CD14-positive monocyte (primary cell): ENCODE measurements at regions not wholly inside any gene's neighbourhood (a gene's known extent, or its start where the extent isn't known, plus 50 kb on each side); places are given as distances from the start of the nearest gene placed in this dataset.

ENCODE experiments used
- DNase-seq, 3 donors: peaks; one replicate each; pipeline ENCODE4 v3.0.0-alpha.2; 2011 to 2022
- H2AFZ ChIP-seq: 2 replicates; pipeline ENCODE4 v1.6.0; 2012; ENCODE audit warnings: mild to moderate bottlenecking, low read depth, low read length, inconsistent platforms; ENCODE audit not compliant: insufficient read depth, poor library complexity, severe bottlenecking
- H3K27ac ChIP-seq, 2 donors: 1 replicate in 1 of 2; 2 replicates in 1 of 2; pipeline ENCODE4 v1.5.1; 2012 to 2013; ENCODE audit warnings: low read length in 2 of 2, control low read depth in 1 of 2, inconsistent platforms in 1 of 2, low read depth in 1 of 2, mild to moderate bottlenecking in 1 of 2
- H3K27me3 ChIP-seq, 2 donors: one replicate each; pipeline versions ENCODE4 v1.6.0 to v1.6.1; 2011 to 2013; ENCODE audit warnings: low read length in 2 of 2; ENCODE audit not compliant: control insufficient read depth in 2 of 2, insufficient read depth in 2 of 2
- H3K36me3 ChIP-seq, 2 donors: replicated peaks in 1 of 2; 1 replicate in 1 of 2; 2 replicates in 1 of 2; pipeline versions ENCODE4 v1.5.1 to v1.6.1; 2012 to 2013; ENCODE audit warnings: low read length in 2 of 2, control low read depth in 1 of 2, inconsistent platforms in 1 of 2, mild to moderate bottlenecking in 1 of 2; ENCODE audit not compliant: insufficient read depth in 2 of 2, control insufficient read depth in 1 of 2
- H3K4me1 ChIP-seq, 2 donors: 1 replicate in 1 of 2; 2 replicates in 1 of 2; pipeline versions ENCODE4 v1.5.1 to v1.6.1; 2012 to 2013; ENCODE audit warnings: low read length in 2 of 2, control low read depth in 1 of 2, inconsistent platforms in 1 of 2, mild to moderate bottlenecking in 1 of 2, moderate library complexity in 1 of 2; ENCODE audit not compliant: insufficient read depth in 2 of 2, control insufficient read depth in 1 of 2
- H3K4me2 ChIP-seq: replicated peaks from 2 replicates; pipeline ENCODE3; 2012; ENCODE audit warnings: low read length, moderate library complexity, mild to moderate bottlenecking; ENCODE audit not compliant: poor library complexity, severe bottlenecking; ENCODE audit errors: extremely low read depth
- H3K4me3 ChIP-seq, 3 experiments: fragments of 200-600 bp in 1 of 3; sonication (generic) in 1 of 3; replicated peaks in 1 of 3; 1 replicate in 2 of 3; 2 replicates in 1 of 3; pipeline ENCODE4 v1.5.1; 2011 to 2013; ENCODE audit warnings: low read length in 3 of 3, mild to moderate bottlenecking in 3 of 3, control low read depth in 2 of 3, low read depth in 2 of 3, inconsistent platforms in 1 of 3, moderate library complexity in 1 of 3
- H3K79me2 ChIP-seq: 2 replicates; pipeline ENCODE4 v1.6.0; 2012; ENCODE audit warnings: mild to moderate bottlenecking, control low read depth, inconsistent platforms, low read length, moderate library complexity; ENCODE audit not compliant: insufficient read depth
- H3K9ac ChIP-seq: 2 replicates; pipeline ENCODE4 v1.6.0; 2017; ENCODE audit warnings: low read length, mild to moderate bottlenecking; ENCODE audit not compliant: insufficient read depth, poor library complexity, severe bottlenecking
- H3K9me3 ChIP-seq, 2 donors: replicated peaks in 1 of 2; 1 replicate in 1 of 2; 2 replicates in 1 of 2; pipeline versions ENCODE4 v1.5.1 to v1.6.1; 2012 to 2013; ENCODE audit warnings: low read length in 2 of 2, control low read depth in 1 of 2; ENCODE audit not compliant: control insufficient read depth in 1 of 2, insufficient read depth in 1 of 2
- H4K20me1 ChIP-seq: 2 replicates; pipeline ENCODE4 v1.6.0; 2012; ENCODE audit warnings: mild to moderate bottlenecking, low read length, control low read depth, moderate library complexity; ENCODE audit not compliant: insufficient read depth
- H3K27ac Mint-ChIP-seq, 7 donors: one replicate each; pipeline ENCODE4 v1.8.0; 2020; ENCODE audit warnings: mild to moderate bottlenecking in 7 of 7, mixed read lengths in 7 of 7, moderate library complexity in 6 of 7, inconsistent platforms in 2 of 7
- H3K27me3 Mint-ChIP-seq, 3 donors: one replicate each; pipeline ENCODE4 v1.8.0; 2021 to 2022; ENCODE audit warnings: low read depth in 3 of 3, mild to moderate bottlenecking in 3 of 3, mixed read lengths in 3 of 3, moderate library complexity in 3 of 3, inconsistent platforms in 1 of 3
- H3K36me3 Mint-ChIP-seq, 2 donors: one replicate each; pipeline ENCODE4 v1.8.0; 2020; ENCODE audit warnings: mixed read lengths in 2 of 2, inconsistent platforms in 1 of 2, mild to moderate bottlenecking in 1 of 2
- H3K4me1 Mint-ChIP-seq: one replicate; pipeline ENCODE4 v1.8.0; 2020; ENCODE audit warnings: mild to moderate bottlenecking, mixed read lengths
- H3K4me3 Mint-ChIP-seq, 2 donors: one replicate each; pipeline ENCODE4 v1.8.0; 2020; ENCODE audit warnings: mild to moderate bottlenecking in 2 of 2, mixed read lengths in 2 of 2, moderate library complexity in 1 of 2
- H3K9me3 Mint-ChIP-seq, 7 donors: one replicate each; pipeline ENCODE4 v1.8.0; 2020 to 2022; ENCODE audit warnings: mixed read lengths in 7 of 7, mild to moderate bottlenecking in 6 of 7, moderate library complexity in 6 of 7, inconsistent platforms in 2 of 7
- CTCF ChIP-seq: fragments of 200-600 bp; IDR thresholded peaks from one replicate; pipeline ENCODE4 v1.8.0; 2022; ENCODE audit warnings: antibody characterized with exemption, mild to moderate bottlenecking
- WGBS: methylation state at CpG from one replicate; pipeline ENCODE4 v1.1.5; 2013; ENCODE audit warnings: missing lambda C conversion rate; ENCODE audit not compliant: insufficient coverage; 5-methylcytosine and 5-hydroxymethylcytosine counted together
- intact Hi-C, 2 donors: fragments of 100-400 bp; cut with micrococcal nuclease; formaldehyde crosslinking; loops; one replicate each; pipeline versions ENCODE4 v1.15.0 to v1.15.1; 2023

- Histone ChIP-seq H3K9ac (no peak overlapping the region), H3K4me2 (no peak overlapping the region), H3K79me2 (no peaks in the 10 kb centered on the region), H3K27me3 (no peaks in the 10 kb centered on the region), H3K4me1 (no peaks in the 10 kb centered on the region), H3K4me3 (no peak overlapping the region), H3K9me3 (peaks cover 0 to 6% of the 10 kb centered on the region in 2 donors), H3K36me3 (no peaks in the 10 kb centered on the region), H3K27ac (no peak overlapping the region), H2AFZ (no peak overlapping the region), H4K20me1 (no peaks in the 10 kb centered on the region)
- Mint-ChIP-seq H3K4me1 (no peaks in the 10 kb centered on the region), H3K4me3 (no peak overlapping the region), H3K27ac (no peak overlapping the region), H3K36me3 (no peaks in the 10 kb centered on the region), H3K27me3 (peaks cover 0 to 6% (median 0%) of the 10 kb centered on the region in 3 donors), H3K9me3 (peaks cover 0 to 6% (median 1%) of the 10 kb centered on the region in 7 donors)
- no peak for DNase-seq
- no CpG with 5 or more reads among the region's 2 CpGs for WGBS
- TF ChIP-seq CTCF, result no peak
- intact Hi-C loops, result no loop called here
Observed at GRCh38 chr3:178457511-178457910, 78.7 kb upstream of the KCNMB2 start.

- WGBS, result no CpG with 5 or more reads among the region's 5 CpGs
- H2AFZ ChIP-seq, result no peak overlapping the region
- TF ChIP-seq CTCF, result no peak
Observed at GRCh38 chr3:178458313-178459037, 77.8 kb upstream of the KCNMB2 start.

More at GRCh38 chr3:178458313-178459037, 77.8 kb upstream of the KCNMB2 start:
- H3K4me1 ChIP-seq, result no peaks in the 10 kb centered on the region
- intact Hi-C loops, result no loop called here
- no peak overlapping the region for H3K4me3 ChIP-seq
- Mint-ChIP-seq H3K4me3 (no peak overlapping the region), H3K36me3 (no peaks in the 10 kb centered on the region), H3K4me1 (no peaks in the 10 kb centered on the region), H3K27me3 (peaks cover 0 to 6% (median 3%) of the 10 kb centered on the region in 3 donors), H3K9me3 (peaks cover 0 to 8% (median 4%) of the 10 kb centered on the region in 7 donors), H3K27ac (no peak overlapping the region)
- no peak overlapping the region for H3K9ac ChIP-seq
- H4K20me1 ChIP-seq, result no peaks in the 10 kb centered on the region
- no peak overlapping the region for H3K4me2 ChIP-seq
- no peak for DNase-seq
- H3K36me3 ChIP-seq, result no peaks in the 10 kb centered on the region
- H3K27ac ChIP-seq, result no peak overlapping the region
- no peaks in the 10 kb centered on the region for H3K27me3 ChIP-seq
- H3K9me3 ChIP-seq, result peaks cover 0 to 13% of the 10 kb centered on the region in 2 donors
- no peaks in the 10 kb centered on the region for H3K79me2 ChIP-seq
